NCI-H524 (cell line): ENCODE measurements at regions not wholly inside any gene's neighbourhood (a gene's known extent, or its start where the extent isn't known, plus 50 kb on each side); places are given as distances from the start of the nearest gene placed in this dataset.

Experiments
- DNase-seq, 2 experiments: peaks; one replicate each; lab custom pipeline; 2025; lab: John Stamatoyannopoulos, UW

GRCh38 chr17:72258711-72259110 is 137.9 kb downstream of the SOX9 start:
- DNase-seq = no peak

GRCh38 chr17:72259922-72260321 is 139.1 kb downstream of the SOX9 start:
- DNase-seq = no peak

GRCh38 chr17:72262766-72263165 is 141.9 kb downstream of the SOX9 start:
- no peak for DNase-seq

GRCh38 chr17:72264682-72265405 is 144.0 kb downstream of the SOX9 start:
- DNase-seq = no peak

GRCh38 chr17:72266112-72266775 is 145.4 kb downstream of the SOX9 start:
- no peak for DNase-seq

GRCh38 chr17:72267601-72268000 is 146.8 kb downstream of the SOX9 start:
- DNase-seq = peak; percentile 45 to 63

- DNase-seq = peak; percentile 85 to 94
These were observed 147.6 kb downstream of the SOX9 start for GRCh38 chr17:72268431-72268830.

GRCh38 chr17:72270273-72270924 is 149.6 kb downstream of the SOX9 start:
- no peak for DNase-seq

- DNase-seq = no peak
These were observed 150.8 kb downstream of the SOX9 start for GRCh38 chr17:72271603-72272002.

GRCh38 chr17:72273289-72274056 is 152.7 kb downstream of the SOX9 start:
- DNase-seq = no peak

- DNase-seq = no peak
These were observed 153.8 kb downstream of the SOX9 start for GRCh38 chr17:72274614-72275013.

- DNase-seq = no peak
These were observed 160.1 kb downstream of the SOX9 start for GRCh38 chr17:72280881-72281280.

- no peak for DNase-seq
These were observed 161.7 kb downstream of the SOX9 start for GRCh38 chr17:72282439-72283029.

- no peak for DNase-seq
These were observed 164.0 kb downstream of the SOX9 start for GRCh38 chr17:72284806-72285205.

GRCh38 chr17:72287586-72287985 is 166.8 kb downstream of the SOX9 start:
- peak; percentile 43 to 81 for DNase-seq

- DNase-seq = no peak
These were observed 173.7 kb downstream of the SOX9 start for GRCh38 chr17:72294487-72294893.

GRCh38 chr17:72295916-72296315 is 175.1 kb downstream of the SOX9 start:
- no peak for DNase-seq

GRCh38 chr17:72296456-72296855 is 175.6 kb downstream of the SOX9 start:
- DNase-seq = no peak

- DNase-seq = no peak
These were observed 176.7 kb downstream of the SOX9 start for GRCh38 chr17:72297326-72298115.

GRCh38 chr17:72299100-72299499 is 178.3 kb downstream of the SOX9 start:
- DNase-seq = no peak

GRCh38 chr17:72299592-72299991 is 178.8 kb downstream of the SOX9 start:
- DNase-seq = no peak
